Renal cortical epithelial cell (primary cell): ENCODE measurements at regions not wholly inside any gene's neighbourhood (a gene's known extent, or its start where the extent isn't known, plus 50 kb on each side); places are given as distances from the start of the nearest gene placed in this dataset.

Experiments
- DNase-seq: peaks from one replicate; pipeline ENCODE4 v3.0.0-alpha.2; 2011; ENCODE audit warnings: low read depth

DNA sequence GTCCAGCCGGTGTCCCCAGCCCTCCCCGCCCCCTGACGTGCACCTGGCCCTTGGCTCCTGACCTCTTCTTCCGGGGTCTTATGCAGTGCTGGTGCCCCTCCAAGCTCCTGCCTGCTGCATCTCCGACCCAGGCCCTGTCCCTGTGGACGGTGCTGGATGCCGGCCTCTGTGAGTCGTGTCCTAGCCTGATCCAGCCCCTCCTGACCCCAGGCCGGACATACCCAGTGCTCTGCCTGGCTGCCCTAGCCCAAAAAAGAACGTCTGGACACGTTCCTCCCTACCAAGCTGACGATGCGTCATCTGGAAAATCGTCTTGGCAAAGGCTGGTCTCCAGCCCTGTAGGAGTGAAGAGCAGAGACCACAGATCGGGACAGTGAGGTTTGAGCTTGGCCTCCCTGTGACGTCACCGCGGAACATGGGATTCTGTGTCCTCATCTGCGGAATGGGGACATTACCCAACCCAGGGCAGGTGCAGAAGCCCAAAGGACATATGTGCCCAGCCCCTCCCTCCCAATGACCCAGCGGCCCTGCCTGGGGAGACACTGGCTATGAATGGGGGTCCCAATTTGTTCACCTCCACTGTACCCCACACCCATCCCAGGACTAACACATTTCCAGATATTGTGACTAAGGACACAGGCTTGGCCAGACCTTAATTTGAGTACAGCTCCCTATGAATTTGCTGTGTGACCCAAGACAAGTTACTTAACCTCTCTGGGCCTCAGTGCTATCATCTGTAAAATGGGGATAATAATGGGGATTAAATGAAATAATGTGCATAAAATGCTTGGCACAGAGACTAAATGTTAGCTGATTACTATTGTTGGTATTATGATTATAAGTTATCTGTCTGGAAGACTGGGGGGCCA lies 51.0 kb upstream of the BCL11B start:
- no peak for DNase-seq

DNA sequence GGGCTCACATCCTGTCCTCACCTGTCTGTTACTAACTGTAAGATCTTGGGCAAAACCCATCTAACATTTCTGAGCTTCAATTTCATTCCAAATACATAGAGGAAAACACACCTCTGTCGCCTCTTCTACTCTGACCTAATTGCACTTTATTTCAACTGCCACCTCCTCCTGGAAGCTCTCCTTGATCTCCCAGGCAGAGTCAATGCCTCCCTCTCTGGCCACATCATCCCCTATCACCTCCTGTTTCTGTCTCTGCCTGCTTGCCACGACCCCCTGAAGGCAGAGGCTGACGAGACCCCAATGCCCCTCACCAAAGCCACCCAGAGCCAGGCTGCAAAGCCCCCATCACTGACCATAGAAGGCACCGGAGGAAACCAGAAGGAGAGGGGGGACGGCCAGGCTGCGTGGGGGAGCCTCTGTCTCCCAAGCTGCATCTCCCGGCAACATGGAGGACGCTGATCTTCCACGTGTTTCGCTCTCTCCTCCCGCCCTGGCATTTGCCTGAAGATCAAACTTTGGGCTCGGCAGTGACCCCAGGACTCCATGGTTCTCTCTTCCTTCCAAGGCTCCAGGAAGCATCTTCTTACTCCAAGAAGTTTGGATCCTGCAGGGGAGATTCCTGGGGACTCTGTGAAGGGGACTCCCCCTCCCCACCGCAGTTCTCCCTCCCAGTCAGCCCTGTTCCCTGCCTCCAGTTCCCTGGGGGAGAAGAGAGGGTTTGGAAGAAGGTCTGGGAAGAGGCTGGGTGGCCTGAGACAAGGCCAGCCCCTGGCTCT lies 50.1 kb upstream of the BCL11B start:
- no peak for DNase-seq
